ENCODE measurements at regions not wholly inside any gene's neighbourhood (a gene's known extent, or its start where the extent isn't known, plus 50 kb on each side); places are given as distances from the start of the nearest gene placed in this dataset.

GRCh38 chr15:77821959-77822256 is 189.2 kb upstream of the LINGO1 start:
- no peak overlapping the region for H3K4me3 ChIP-seq (ENCODE audit: extremely low read depth in 1 of 4, insufficient read depth in 2 of 4, low read depth in 3 of 4, low read length in 4 of 4)
- ChIA-PET POLR2A (ENCODE audit: partially characterized antibody) (interaction anchor here (1.1 to 2.9 kb wide), 2 partner anchors 10 to 187 kb away, joined by 3 to 21 read pairs; no protein-coding TSS in a partner anchor), CTCF (ENCODE audit: partially characterized antibody) (interaction anchor here (0.6 to 3.8 kb wide), 68 partner anchors 9 to 815 kb away, joined by 3 to 158 read pairs (median 8); partner anchors contain the start of gene LINGO1)
- H3K36me3 ChIP-seq (ENCODE audit: control insufficient read depth in 2 of 4, insufficient read depth in 4 of 4, low read length in 3 of 4) = no peaks in the 10 kb centered on the region
- H3K27me3 ChIP-seq (replicated peaks in 1 of 4; ENCODE audit: control insufficient read depth in 3 of 4, extremely low read depth in 1 of 4, insufficient read depth in 3 of 4, low read length in 3 of 4) = peaks cover 23 to 42% (median 37%) of the 10 kb centered on the region in 4 experiments
- H3K79me2 ChIP-seq (ENCODE audit: control insufficient read depth in 1 of 2, insufficient read depth in 2 of 2, low read length in 2 of 2) = no peaks in the 10 kb centered on the region
- H2AFZ ChIP-seq (ENCODE audit: low read length) = no peak overlapping the region
- H4K91ac ChIP-seq (replicated peaks; ENCODE audit: insufficient read length, low read length) = no peak overlapping the region
- no peak overlapping the region for H3K23ac ChIP-seq (ENCODE audit: insufficient read length)
- no peak overlapping the region for H3K18ac ChIP-seq (ENCODE audit: extremely low read depth, low read length)
- H3K9ac ChIP-seq (replicated peaks in 1 of 4; ENCODE audit: extremely low read depth in 1 of 4, low read depth in 3 of 4, low read length in 3 of 4) = no peak overlapping the region
- H3K4ac ChIP-seq (replicated peaks; ENCODE audit: insufficient read length, low read depth, low read length) = no peak overlapping the region
- H2BK15ac ChIP-seq (ENCODE audit: low read length) = 0 out of 2 replicates have a peak overlapping the region, but pooled peaks have one; percentile 14
- peaks cover 14% of the 10 kb centered on the region; the same call in 1 of the 2 replicates for H3K23me2 ChIP-seq (ENCODE audit: low read depth, low read length)
- no peak overlapping the region for H3K27ac ChIP-seq (ENCODE audit: low read depth, low read length)
- FAIRE-seq (no peak), DNase-seq (ENCODE audit: low read depth in 1 of 2, low spot score in 2 of 2) (no peak)
- no peak overlapping the region for H2BK5ac ChIP-seq (ENCODE audit: low read depth, low read length)
- peaks cover 0 to 17% (median 11%) of the 10 kb centered on the region in 4 experiments; a peak in 6 of 7 replicates for H3K4me1 ChIP-seq (replicated peaks in 1 of 4; ENCODE audit: control insufficient read depth in 3 of 4, insufficient read depth in 4 of 4, low read length in 3 of 4)
- no peak overlapping the region for H2BK20ac ChIP-seq (ENCODE audit: low read length)
- no peaks in the 10 kb centered on the region for H3K9me3 ChIP-seq (ENCODE audit: insufficient read depth in 2 of 2, low read depth in 1 of 2, low read length in 1 of 2)
- H3K79me1 ChIP-seq (ENCODE audit: low read depth, low read length) = no peaks in the 10 kb centered on the region
- 96% methylated on average over 2 of the region's 2 CpGs; no CpG with 5 or more reads in 1 of the 2 experiments for WGBS, 2 experiments (ENCODE audit: extremely low coverage in 1 of 2, insufficient coverage in 1 of 2, insufficient read length in 1 of 2, insufficient replicate concordance in 2 of 2, low coverage in 1 of 2, low lambda C conversion rate in 2 of 2, missing lambda C conversion rate in 1 of 2)
- H3K14ac ChIP-seq (ENCODE audit: insufficient read length) = no peak overlapping the region
- no peak overlapping the region for H4K8ac ChIP-seq (ENCODE audit: extremely low read depth, insufficient read depth, low read length)
- no peak overlapping the region for H3K56ac ChIP-seq (replicated peaks; ENCODE audit: insufficient read length, low read depth, low read length)
- H4K5ac ChIP-seq (ENCODE audit: insufficient read length, low read depth, low read length) = no peak overlapping the region
- TF ChIP-seq MAFK (IDR thresholded peaks at IDR 0.05; ENCODE audit: low read depth, low read length) = no peak
- no peak for TF ChIP-seq CTBP2 (IDR thresholded peaks at IDR 0.05; ENCODE audit: borderline replicate concordance, insufficient read depth, insufficient read length, low read length)
- TF ChIP-seq SP2 (IDR thresholded peaks at IDR 0.05; ENCODE audit: low read length) = no peak
- TF ChIP-seq POLR2A (IDR thresholded peaks at IDR 0.05; ENCODE audit: control extremely low read depth in 1 of 2, low read depth in 2 of 2, low read length in 2 of 2) = no peak
- no peak for TF ChIP-seq RAD21 (IDR thresholded peaks at IDR 0.05 in 1 of 2, conservative IDR thresholded peaks at IDR 0.05 in 1 of 2; ENCODE audit: low read depth in 2 of 2, low read length in 2 of 2)
- TF ChIP-seq, protein P1, sequence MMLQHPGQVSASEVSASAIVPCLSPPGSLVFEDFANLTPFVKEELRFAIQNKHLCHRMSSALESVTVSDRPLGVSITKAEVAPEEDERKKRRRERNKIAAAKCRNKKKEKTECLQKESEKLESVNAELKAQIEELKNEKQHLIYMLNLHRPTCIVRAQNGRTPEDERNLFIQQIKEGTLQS (IDR thresholded peaks at IDR 0.05; ENCODE audit: insufficient read depth, low read depth, low read length) = no peak
- no peak for TF ChIP-seq TBP (IDR thresholded peaks at IDR 0.05; ENCODE audit: low read depth, low read length)
- no peak for TF ChIP-seq GTF2F1 (IDR thresholded peaks at IDR 0.05; ENCODE audit: borderline replicate concordance, low read depth, low read length)
- no peaks in the 10 kb centered on the region for H4K20me1 ChIP-seq (replicated peaks in 1 of 2; ENCODE audit: control insufficient read depth in 1 of 2, insufficient read depth in 2 of 2, low read length in 2 of 2)
- H2BK12ac ChIP-seq (ENCODE audit: low read depth, low read length) = no peak overlapping the region
- no peak overlapping the region for H2AK5ac ChIP-seq (ENCODE audit: low read depth, low read length)
- H3K4me2 ChIP-seq (ENCODE audit: insufficient read depth in 1 of 2, low read depth in 2 of 2, low read length in 2 of 2) = no peak overlapping the region
- no peak overlapping the region for H2BK120ac ChIP-seq (replicated peaks; ENCODE audit: low read depth, low read length)

Data from H1 (cell line).